BJ (cell line): ENCODE measurements at regions not wholly inside any gene's neighbourhood (a gene's known extent, or its start where the extent isn't known, plus 50 kb on each side); places are given as distances from the start of the nearest gene placed in this dataset.
A peak's percentile ranks its signal among the peaks of the same experiment; 100 is the strongest.

Experiments used
- CTCF ChIA-PET: fragments of 350-600 bp; formaldehyde crosslinking; extraction: SDS; loops from one replicate; lab custom pipeline; 2021; ENCODE audit warnings: antibody characterized with exemption, inconsistent platforms; lab: Yijun Ruan, JAX
- POLR2A ChIA-PET: fragments of 300-600 bp; sonication (Branson Sonifier 250); formaldehyde crosslinking; extraction: SDS; loops from one replicate; lab custom pipeline; 2021; ENCODE audit warnings: antibody characterized with exemption; lab: Charles Lee
- DNase-seq: peaks from one replicate; pipeline ENCODE4 v3.0.0-alpha.2; 2011; ENCODE audit warnings: low read depth
- H3K27me3 ChIP-seq: 2 replicates; pipeline ENCODE4 v1.6.0; 2011; ENCODE audit warnings: low read length; ENCODE audit not compliant: control insufficient read depth, insufficient read depth
- H3K36me3 ChIP-seq: 2 replicates; pipeline ENCODE4 v1.5.1; 2011; ENCODE audit warnings: low read length; ENCODE audit not compliant: control insufficient read depth, insufficient read depth
- H3K4me3 ChIP-seq: 2 replicates; pipeline ENCODE4 v1.5.1; 2011; ENCODE audit warnings: low read depth, mild to moderate bottlenecking, control low read depth, low read length
- TF ChIP-seq, protein P1 (sequence below): IDR thresholded peaks from 2 replicates; pipeline ENCODE4 v1.5.1; 2011; ENCODE audit warnings: low read depth, mild to moderate bottlenecking, control low read depth, inconsistent platforms, low read length, moderate library complexity; ENCODE audit not compliant: insufficient read depth

- Histone ChIP-seq H3K4me3 (no peak overlapping the region), H3K36me3 (no peaks in the 10 kb centered on the region), H3K27me3 (peaks cover 1% of the 10 kb centered on the region; the same call in 1 of the 2 replicates)
- DNase-seq, result no peak
- TF ChIP-seq, protein P1, sequence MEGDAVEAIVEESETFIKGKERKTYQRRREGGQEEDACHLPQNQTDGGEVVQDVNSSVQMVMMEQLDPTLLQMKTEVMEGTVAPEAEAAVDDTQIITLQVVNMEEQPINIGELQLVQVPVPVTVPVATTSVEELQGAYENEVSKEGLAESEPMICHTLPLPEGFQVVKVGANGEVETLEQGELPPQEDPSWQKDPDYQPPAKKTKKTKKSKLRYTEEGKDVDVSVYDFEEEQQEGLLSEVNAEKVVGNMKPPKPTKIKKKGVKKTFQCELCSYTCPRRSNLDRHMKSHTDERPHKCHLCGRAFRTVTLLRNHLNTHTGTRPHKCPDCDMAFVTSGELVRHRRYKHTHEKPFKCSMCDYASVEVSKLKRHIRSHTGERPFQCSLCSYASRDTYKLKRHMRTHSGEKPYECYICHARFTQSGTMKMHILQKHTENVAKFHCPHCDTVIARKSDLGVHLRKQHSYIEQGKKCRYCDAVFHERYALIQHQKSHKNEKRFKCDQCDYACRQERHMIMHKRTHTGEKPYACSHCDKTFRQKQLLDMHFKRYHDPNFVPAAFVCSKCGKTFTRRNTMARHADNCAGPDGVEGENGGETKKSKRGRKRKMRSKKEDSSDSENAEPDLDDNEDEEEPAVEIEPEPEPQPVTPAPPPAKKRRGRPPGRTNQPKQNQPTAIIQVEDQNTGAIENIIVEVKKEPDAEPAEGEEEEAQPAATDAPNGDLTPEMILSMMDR, result no peak
- POLR2A ChIA-PET, result no interaction called here
- CTCF ChIA-PET, result interaction anchor here (1.1 kb wide), 1 partner anchor 10 kb away, joined by 7 read pairs; no protein-coding TSS in a partner anchor
Observed at GRCh38 chr15:25943831-25944230, 80.7 kb upstream of the ATP10A start.

- no peak for DNase-seq
- H3K36me3 ChIP-seq, result no peaks in the 10 kb centered on the region
- H3K4me3 ChIP-seq, result no peak overlapping the region
- H3K27me3 ChIP-seq, result peaks cover 1% of the 10 kb centered on the region; the same call in 1 of the 2 replicates
- CTCF ChIA-PET, result interaction anchor here (1.5 kb wide), 1 partner anchor 155 kb away, joined by 4 read pairs; no protein-coding TSS in a partner anchor
- TF ChIP-seq, protein P1, result no peak
- POLR2A ChIA-PET, result no interaction called here
Observed at GRCh38 chr15:25939122-25939521, 76.0 kb upstream of the ATP10A start.

DNA sequence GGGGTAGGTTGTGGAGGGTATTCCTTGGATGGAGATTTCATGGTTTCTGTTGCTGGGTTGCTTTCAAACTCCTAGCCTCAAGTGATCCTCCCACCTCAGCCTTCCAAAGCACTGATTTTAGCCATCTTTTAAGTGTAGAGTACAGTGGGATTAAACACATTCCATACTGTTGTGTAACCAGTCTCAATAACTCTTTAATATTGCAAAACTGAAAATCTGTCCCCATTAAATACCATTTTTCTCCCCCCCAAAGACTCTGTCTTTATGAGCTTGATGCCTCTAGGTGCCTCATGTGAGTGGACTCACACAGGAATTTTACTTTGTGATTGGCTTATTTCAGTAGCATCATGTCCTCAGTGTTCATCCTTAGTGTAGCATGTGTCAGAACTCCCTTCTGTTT is 74.7 kb upstream of the ATP10A start:
- CTCF ChIA-PET, result interaction anchor here (1.1 to 1.9 kb wide), 3 partner anchors 9 to 322 kb away, joined by 3 to 4 read pairs (median 4); no protein-coding TSS in a partner anchor
- Histone ChIP-seq H3K27me3 (no peaks in the 10 kb centered on the region), H3K4me3 (no peak overlapping the region), H3K36me3 (no peaks in the 10 kb centered on the region)
- POLR2A ChIA-PET, result no interaction called here
- TF ChIP-seq, protein P1, result no peak
- DNase-seq, result no peak

- ChIA-PET CTCF (no interaction called here), POLR2A (no interaction called here)
- Histone ChIP-seq H3K27me3 (no peaks in the 10 kb centered on the region), H3K36me3 (no peaks in the 10 kb centered on the region), H3K4me3 (no peak overlapping the region)
- DNase-seq, result no peak
- TF ChIP-seq, protein P1, result no peak
Observed at GRCh38 chr15:25936004-25936403, 72.9 kb upstream of the ATP10A start.

- Histone ChIP-seq H3K36me3 (no peaks in the 10 kb centered on the region), H3K27me3 (no peaks in the 10 kb centered on the region), H3K4me3 (peak overlapping the region; percentile 28; the same call in 1 of the 2 replicates)
- TF ChIP-seq, protein P1, result peak; percentile 92
- DNase-seq, result peak; percentile 38
- ChIA-PET POLR2A (no interaction called here), CTCF (interaction anchor here (0.5 to 2.4 kb wide), 51 partner anchors 9 to 427 kb away, joined by 3 to 19 read pairs (median 4); partner anchors contain the start of gene ATP10A)
Observed at GRCh38 chr15:25933456-25934158, 70.5 kb upstream of the ATP10A start.
